K562 (cell line): ENCODE measurements at regions not wholly inside any gene's neighbourhood (a gene's known extent, or its start where the extent isn't known, plus 50 kb on each side); places are given as distances from the start of the nearest gene placed in this dataset.

Source experiments
- ATAC-seq: fragments of 200-7000 bp; cut with Tn5 transposase; 3 replicates; pipeline ENCODE4 v1.9.1; 2020; ENCODE audit warnings: moderate library complexity
- BruUV-seq: library from RNA; stranded (reverse); fragments of 400-500 nt; replicated peaks from 2 replicates; lab custom pipeline; 2021; lab: Mats Ljungman, UMichigan
- CTCF ChIA-PET: fragments of 300-600 bp; formaldehyde crosslinking; extraction: SDS; loops from one replicate; lab custom pipeline; 2021; ENCODE audit warnings: low intra/inter-chr PET ratio; lab: Yijun Ruan, JAX
- POLR2A ChIA-PET: fragments of 300-600, 350-650 bp; sonication (Branson Sonifier 250); formaldehyde crosslinking; extraction: SDS; loops from one replicate; lab custom pipeline; 2021; ENCODE audit warnings: antibody characterized with exemption, inconsistent platforms; lab: Yijun Ruan, JAX
- DNase-seq, 4 experiments: peaks; one replicate each; pipeline versions ENCODE4 v3.0.0 to v3.0.0-alpha.2; 2011 to 2018; ENCODE audit warnings: low spot score in 3 of 4, mixed read lengths in 3 of 4; ENCODE audit errors: extremely low read depth in 1 of 4
- FAIRE-seq: peaks from 2 replicates; lab custom pipeline; 2011; peaks lifted over from hg19 to GRCh38; lab: Jason Lieb, UNC
- H2AFZ ChIP-seq: 2 replicates; pipeline ENCODE4 v1.6.0; 2011; ENCODE audit warnings: low read depth, low read length, control low read depth, inconsistent platforms
- H3K27ac ChIP-seq: fragments of 200-600 bp; 3 replicates; pipeline ENCODE4 v1.8.0; 2011; ENCODE audit warnings: low read depth, mild to moderate bottlenecking, control low read depth, inconsistent platforms, low read length, moderate library complexity, mixed read lengths; ENCODE audit errors: extremely low read depth
- H3K27me3 ChIP-seq, 2 experiments: fragments of 300-600 bp in 1 of 2; 2 replicates in 1 of 2; 3 replicates in 1 of 2; pipeline versions ENCODE4 v1.6.0 to v1.8.0; 2011; ENCODE audit warnings: inconsistent platforms in 2 of 2, low read length in 2 of 2, mild to moderate bottlenecking in 1 of 2, mixed read lengths in 1 of 2, moderate library complexity in 1 of 2; ENCODE audit not compliant: control insufficient read depth in 2 of 2, insufficient read depth in 2 of 2
- H3K36me3 ChIP-seq: fragments of 300-600 bp; 3 replicates; pipeline ENCODE4 v1.8.0; 2011; ENCODE audit warnings: mild to moderate bottlenecking, low read length, inconsistent platforms; ENCODE audit not compliant: control insufficient read depth, insufficient read depth
- H3K4me1 ChIP-seq, 2 experiments: fragments of 200-600 bp in 1 of 2; replicated peaks in 1 of 2; 2 replicates in 1 of 2; 3 replicates in 1 of 2; pipeline versions ENCODE4 v1.5.1 to v1.8.0; 2011; ENCODE audit warnings: inconsistent platforms in 2 of 2, low read length in 2 of 2, mild to moderate bottlenecking in 1 of 2, mixed read lengths in 1 of 2, moderate library complexity in 1 of 2; ENCODE audit not compliant: control insufficient read depth in 2 of 2, insufficient read depth in 2 of 2
- H3K4me2 ChIP-seq: 2 replicates; pipeline ENCODE4 v1.6.1; 2011; ENCODE audit warnings: low read length, control low read depth, inconsistent platforms, mixed read lengths; ENCODE audit not compliant: insufficient read depth
- H3K4me3 ChIP-seq: fragments of 200-600 bp; sonication (generic), shearing (Covaris generic); 2 replicates; pipeline ENCODE4 v1.5.1; 2016; ENCODE audit warnings: control low read depth, inconsistent platforms
- H3K79me2 ChIP-seq: fragments of 200-600 bp; 3 replicates; pipeline ENCODE4 v1.8.0; 2011; ENCODE audit warnings: low read length, inconsistent platforms; ENCODE audit not compliant: control insufficient read depth, insufficient read depth
- H3K9ac ChIP-seq, 2 experiments: 2 replicates each; pipeline versions ENCODE4 v1.6.0 to v1.6.1; 2011; ENCODE audit warnings: low read depth in 2 of 2, low read length in 2 of 2, control low read depth in 1 of 2, inconsistent platforms in 1 of 2, mild to moderate bottlenecking in 1 of 2, mixed read lengths in 1 of 2; ENCODE audit not compliant: insufficient read depth in 1 of 2
- H3K9me1 ChIP-seq: one replicate; pipeline ENCODE4 v1.6.0; 2011; ENCODE audit warnings: inconsistent platforms, mild to moderate bottlenecking, low read length, moderate library complexity; ENCODE audit not compliant: control insufficient read depth, insufficient read depth
- H3K9me3 ChIP-seq: replicated peaks from 2 replicates; pipeline ENCODE4 v1.5.1; 2011; ENCODE audit warnings: low read depth, low read length, inconsistent platforms; ENCODE audit not compliant: control insufficient read depth, insufficient read depth
- H4K20me1 ChIP-seq: replicated peaks from 2 replicates; pipeline ENCODE4 v1.6.1; 2011; ENCODE audit warnings: low read length, inconsistent platforms, mixed read lengths; ENCODE audit not compliant: control insufficient read depth, insufficient read depth
- ATF1 ChIP-seq, 2 experiments: fragments of 450-650 bp in 1 of 2; IDR thresholded peaks; 2 replicates each; pipeline ENCODE4 v1.6.1; 2016; ENCODE audit warnings: missing compliant biosample characterization in 1 of 2, missing genetic modification characterization in 1 of 2
- CHD2 ChIP-seq: IDR thresholded peaks from 2 replicates; pipeline ENCODE4 v1.6.1; 2011; ENCODE audit warnings: low read depth, low read length
- EHMT2 ChIP-seq: fragments of 450-650 bp; IDR thresholded peaks from 2 replicates; pipeline ENCODE4 v1.6.1; 2018; ENCODE audit warnings: antibody characterized with exemption
- FOXK2 ChIP-seq, 2 experiments: fragments of 450-650 bp; IDR thresholded peaks in 1 of 2; conservative IDR thresholded peaks in 1 of 2; 2 replicates each; pipeline ENCODE4 v1.6.1; 2016; ENCODE audit warnings: low read depth in 2 of 2, mild to moderate bottlenecking in 1 of 2
- HDAC6 ChIP-seq: IDR thresholded peaks from 2 replicates; pipeline ENCODE4 v1.6.1; 2012; ENCODE audit warnings: low read depth, mild to moderate bottlenecking, control low read depth, inconsistent platforms, low read length, moderate library complexity
- IRF1 ChIP-seq: sonication (generic); formaldehyde crosslinking; IDR thresholded peaks from 2 replicates; pipeline ENCODE4 v1.8.0; 2022; ENCODE audit warnings: missing genetic modification reagents, mild to moderate bottlenecking, borderline replicate concordance
- MBD2 ChIP-seq: sonication (generic); IDR thresholded peaks from 2 replicates; pipeline ENCODE4 v1.6.1; 2016; ENCODE audit warnings: low read depth, borderline replicate concordance
- NFE2L1 ChIP-seq: fragments of 450-650 bp; IDR thresholded peaks from 2 replicates; pipeline ENCODE4 v1.6.1; 2016; ENCODE audit warnings: missing genetic modification characterization, low read depth, mild to moderate bottlenecking, missing compliant biosample characterization, moderate library complexity, borderline replicate concordance
- PRMT5 ChIP-seq: sonication (generic); formaldehyde crosslinking; IDR thresholded peaks from 2 replicates; pipeline ENCODE4 v1.5.0; 2020; ENCODE audit warnings: missing genetic modification reagents
- RBM34 ChIP-seq: fragments of 200-400 bp; formaldehyde crosslinking; IDR thresholded peaks from 2 replicates; pipeline ENCODE4 v1.6.1; 2018; ENCODE audit warnings: low read length, borderline replicate concordance; ENCODE audit not compliant: insufficient read depth
- TAF9B ChIP-seq: fragments of 450-650 bp; IDR thresholded peaks from 2 replicates; pipeline ENCODE4 v1.6.1; 2018; ENCODE audit warnings: mild to moderate bottlenecking; ENCODE audit not compliant: partially characterized antibody
- XRCC3 ChIP-seq: fragments of 450-650 bp; IDR thresholded peaks from 2 replicates; pipeline ENCODE4 v1.6.1; 2017; ENCODE audit warnings: mild to moderate bottlenecking, moderate library complexity
- ZKSCAN8 ChIP-seq: fragments of 200-800 bp; sonication (Bioruptor generic); IDR thresholded peaks from 2 replicates; pipeline ENCODE4 v1.6.1; 2016; ENCODE audit warnings: missing genetic modification characterization, missing compliant biosample characterization
- ZNF274 ChIP-seq: IDR thresholded peaks from 2 replicates; pipeline ENCODE4 v1.6.1; 2011; ENCODE audit warnings: low read depth, mild to moderate bottlenecking, low read length, moderate library complexity, borderline replicate concordance
- ZNF778 ChIP-seq: fragments of 450-650 bp; formaldehyde crosslinking; IDR thresholded peaks from 2 replicates; pipeline ENCODE4 v1.4.0; 2020; ENCODE audit warnings: mild to moderate bottlenecking, moderate library complexity
- WGBS: fragments of 100-300 bp; shearing (Covaris generic); methylation state at CpG from one replicate; pipeline ENCODE4 v1.1.6; 2016; ENCODE audit warnings: low coverage, mixed read lengths; ENCODE audit not compliant: insufficient coverage; ENCODE audit errors: missing lambda C conversion rate; 5-methylcytosine and 5-hydroxymethylcytosine counted together
- in situ Hi-C: fragments of 300-500 bp; cut with MboI; formaldehyde crosslinking; loops from 4 replicates; pipeline ENCODE4 v1.15.0; 2018; ENCODE audit warnings: inconsistent platforms, mixed read lengths
- intact Hi-C: fragments of 100-400 bp; cut with micrococcal nuclease; formaldehyde crosslinking; loops from 2 replicates; pipeline ENCODE4 v1.14.2; 2022
- TF ChIP-seq, protein P1 (sequence below): fragments of 450-650 bp; IDR thresholded peaks from 2 replicates; pipeline ENCODE4 v1.6.1; 2017; ENCODE audit warnings: antibody characterized with exemption, mild to moderate bottlenecking
- TF ChIP-seq, protein P2 (sequence below), 2 experiments: fragments of 450-650 bp in 1 of 2; sonication (generic) in 1 of 2; formaldehyde crosslinking; conservative IDR thresholded peaks; 2 replicates each; pipeline versions ENCODE4 v1.4.0 to v1.8.1; 2020 to 2022; ENCODE audit warnings: mild to moderate bottlenecking in 1 of 2, missing genetic modification reagents in 1 of 2

GRCh38 chr10:23912884-23913404 lies 296.0 kb upstream of the KIAA1217 start (continued):
- TF ChIP-seq, protein P1, sequence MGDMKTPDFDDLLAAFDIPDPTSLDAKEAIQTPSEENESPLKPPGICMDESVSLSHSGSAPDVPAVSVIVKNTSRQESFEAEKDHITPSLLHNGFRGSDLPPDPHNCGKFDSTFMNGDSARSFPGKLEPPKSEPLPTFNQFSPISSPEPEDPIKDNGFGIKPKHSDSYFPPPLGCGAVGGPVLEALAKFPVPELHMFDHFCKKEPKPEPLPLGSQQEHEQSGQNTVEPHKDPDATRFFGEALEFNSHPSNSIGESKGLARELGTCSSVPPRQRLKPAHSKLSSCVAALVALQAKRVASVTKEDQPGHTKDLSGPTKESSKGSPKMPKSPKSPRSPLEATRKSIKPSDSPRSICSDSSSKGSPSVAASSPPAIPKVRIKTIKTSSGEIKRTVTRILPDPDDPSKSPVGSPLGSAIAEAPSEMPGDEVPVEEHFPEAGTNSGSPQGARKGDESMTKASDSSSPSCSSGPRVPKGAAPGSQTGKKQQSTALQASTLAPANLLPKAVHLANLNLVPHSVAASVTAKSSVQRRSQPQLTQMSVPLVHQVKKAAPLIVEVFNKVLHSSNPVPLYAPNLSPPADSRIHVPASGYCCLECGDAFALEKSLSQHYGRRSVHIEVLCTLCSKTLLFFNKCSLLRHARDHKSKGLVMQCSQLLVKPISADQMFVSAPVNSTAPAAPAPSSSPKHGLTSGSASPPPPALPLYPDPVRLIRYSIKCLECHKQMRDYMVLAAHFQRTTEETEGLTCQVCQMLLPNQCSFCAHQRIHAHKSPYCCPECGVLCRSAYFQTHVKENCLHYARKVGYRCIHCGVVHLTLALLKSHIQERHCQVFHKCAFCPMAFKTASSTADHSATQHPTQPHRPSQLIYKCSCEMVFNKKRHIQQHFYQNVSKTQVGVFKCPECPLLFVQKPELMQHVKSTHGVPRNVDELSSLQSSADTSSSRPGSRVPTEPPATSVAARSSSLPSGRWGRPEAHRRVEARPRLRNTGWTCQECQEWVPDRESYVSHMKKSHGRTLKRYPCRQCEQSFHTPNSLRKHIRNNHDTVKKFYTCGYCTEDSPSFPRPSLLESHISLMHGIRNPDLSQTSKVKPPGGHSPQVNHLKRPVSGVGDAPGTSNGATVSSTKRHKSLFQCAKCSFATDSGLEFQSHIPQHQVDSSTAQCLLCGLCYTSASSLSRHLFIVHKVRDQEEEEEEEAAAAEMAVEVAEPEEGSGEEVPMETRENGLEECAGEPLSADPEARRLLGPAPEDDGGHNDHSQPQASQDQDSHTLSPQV: no peak
- TF ChIP-seq CHD2 (no peak), FOXK2 (conservative IDR thresholded peaks at IDR 0.05 in 1 of 2, IDR thresholded peaks at IDR 0.05 in 1 of 2; ENCODE audit: low read depth in 2 of 2) (no peak), NFE2L1 (no peak)

DNA sequence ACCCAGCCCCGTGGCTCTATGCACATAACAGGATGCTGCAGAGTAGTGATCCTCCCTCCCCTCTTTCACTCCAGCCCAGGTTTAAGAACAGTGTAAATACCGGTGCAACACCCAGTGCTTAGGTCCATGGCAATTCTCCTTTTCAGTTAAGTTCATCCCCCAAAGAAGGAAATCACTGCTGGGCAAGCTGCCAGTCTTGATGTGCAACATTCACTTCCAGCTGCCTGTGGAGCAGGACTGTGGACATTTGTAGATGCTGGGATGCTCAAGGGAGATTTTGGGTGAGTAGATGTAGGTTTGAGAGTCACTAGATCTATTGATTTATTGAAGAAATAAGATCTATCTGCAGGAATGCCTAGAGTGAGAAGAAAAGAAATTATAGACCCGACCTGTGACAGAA lies 294.3 kb upstream of the KIAA1217 start:
- DNase-seq: no peak
- Histone ChIP-seq H3K9ac (no peak overlapping the region), H3K9me3 (no peaks in the 10 kb centered on the region), H4K20me1 (no peaks in the 10 kb centered on the region), H3K36me3 (no peaks in the 10 kb centered on the region), H3K27me3 (no peaks in the 10 kb centered on the region), H3K79me2 (no peaks in the 10 kb centered on the region), H2AFZ (no peak overlapping the region), H3K4me1 (no peaks in the 10 kb centered on the region), H3K4me2 (no peak overlapping the region), H3K27ac (no peak overlapping the region), H3K9me1 (no peaks in the 10 kb centered on the region), H3K4me3 (no peak overlapping the region)
- BruUV-seq: no TSS peak
- POLR2A ChIA-PET: no interaction called here
- intact Hi-C loops: no loop called here
- ATAC-seq: no peak
- FAIRE-seq: no peak
- 3% methylated on average over 3 of the region's 3 CpGs for WGBS
- CTCF ChIA-PET: no interaction called here
- in situ Hi-C loops: no loop called here
- no peak for TF ChIP-seq IRF1 (CRISPR knock-in tag)
- TF ChIP-seq PRMT5: no peak
- no peak for TF ChIP-seq ATF1 (CRISPR knock-in tag; IDR thresholded peaks at IDR 0.05)
- TF ChIP-seq ATF1 (tag; IDR thresholded peaks at IDR 0.05): no peak
- TF ChIP-seq ZKSCAN8 (CRISPR knock-in tag): no peak
- no peak for TF ChIP-seq TAF9B
- no peak for TF ChIP-seq XRCC3
- TF ChIP-seq ZNF274: no peak
- TF ChIP-seq ZNF778: no peak
- no peak for TF ChIP-seq RBM34
- TF ChIP-seq HDAC6: no peak
- TF ChIP-seq EHMT2: no peak
- TF ChIP-seq MBD2: no peak
- TF ChIP-seq, protein P2, sequence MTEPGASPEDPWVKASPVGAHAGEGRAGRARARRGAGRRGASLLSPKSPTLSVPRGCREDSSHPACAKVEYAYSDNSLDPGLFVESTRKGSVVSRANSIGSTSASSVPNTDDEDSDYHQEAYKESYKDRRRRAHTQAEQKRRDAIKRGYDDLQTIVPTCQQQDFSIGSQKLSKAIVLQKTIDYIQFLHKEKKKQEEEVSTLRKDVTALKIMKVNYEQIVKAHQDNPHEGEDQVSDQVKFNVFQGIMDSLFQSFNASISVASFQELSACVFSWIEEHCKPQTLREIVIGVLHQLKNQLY (CRISPR knock-in tag; conservative IDR thresholded peaks at IDR 0.05): no peak
